ENCODE measurements at regions not wholly inside any gene's neighbourhood (a gene's known extent, or its start where the extent isn't known, plus 50 kb on each side); places are given as distances from the start of the nearest gene placed in this dataset.

- H2AFZ ChIP-seq (ENCODE audit: low read depth, low read length) = no peak overlapping the region
- H3K27me3 ChIP-seq (ENCODE audit: insufficient read depth, low read depth, low read length) = no peaks in the 10 kb centered on the region
- H3K9me3 ChIP-seq (ENCODE audit: low read length) = no peaks in the 10 kb centered on the region
- H3F3A ChIP-seq (ENCODE audit: insufficient read depth, low read length, poor library complexity, severe bottlenecking) = no peaks in the 10 kb centered on the region
- no peaks in the 10 kb centered on the region for H3K9me2 ChIP-seq (ENCODE audit: insufficient read depth, low read length)
- H4K20me1 ChIP-seq (ENCODE audit: insufficient read depth) = no peaks in the 10 kb centered on the region
- no peak overlapping the region for H3K27ac ChIP-seq (ENCODE audit: low read length)
- no peak for TF ChIP-seq EP300 (conservative IDR thresholded peaks at IDR 0.05; ENCODE audit: poor library complexity, severe bottlenecking)
- TF ChIP-seq REST (IDR thresholded peaks at IDR 0.05; ENCODE audit: borderline replicate concordance) = no peak
- TF ChIP-seq RAD21 (conservative IDR thresholded peaks at IDR 0.05) = no peak
- no peak for TF ChIP-seq SMC3 (conservative IDR thresholded peaks at IDR 0.05; ENCODE audit: poor library complexity)
- TF ChIP-seq EZH2 (IDR thresholded peaks at IDR 0.05; ENCODE audit: borderline replicate concordance, insufficient read depth, low read length, poor library complexity, severe bottlenecking) = no peak
- TF ChIP-seq POLR2AphosphoS5 (IDR thresholded peaks at IDR 0.05) = no peak
- no peak for TF ChIP-seq CTCF (IDR thresholded peaks at IDR 0.05; ENCODE audit: poor library complexity, severe bottlenecking)
- no peak for TF ChIP-seq MXI1 (conservative IDR thresholded peaks at IDR 0.05; ENCODE audit: poor library complexity, severe bottlenecking)
- TF ChIP-seq TAF1 (IDR thresholded peaks at IDR 0.05; ENCODE audit: low read depth) = no peak
- H3K79me2 ChIP-seq (replicated peaks; ENCODE audit: insufficient read depth, low read length) = no peaks in the 10 kb centered on the region
- no peak overlapping the region for H3K4me2 ChIP-seq (ENCODE audit: low read length)
- no peak overlapping the region for H3K9ac ChIP-seq (ENCODE audit: low read length)
- no peaks in the 10 kb centered on the region for H3K36me3 ChIP-seq (ENCODE audit: insufficient read depth, low read length)
- H3K4me3 ChIP-seq (ENCODE audit: low read length) = no peak overlapping the region
These were observed 1240.7 kb upstream of the WWC1 start for GRCh38 chr5:167050568-167051401.

GRCh38 chr5:167051402-167051768, 1240.1 kb upstream of the WWC1 start:
- H3K4me2 ChIP-seq (ENCODE audit: low read length) = no peak overlapping the region
- no peaks in the 10 kb centered on the region for H3K27me3 ChIP-seq (ENCODE audit: insufficient read depth, low read depth, low read length)
- H3K27ac ChIP-seq (ENCODE audit: low read length) = no peak overlapping the region
- no peaks in the 10 kb centered on the region for H4K20me1 ChIP-seq (ENCODE audit: insufficient read depth)
- TF ChIP-seq RAD21 (conservative IDR thresholded peaks at IDR 0.05) (no peak), TAF1 (IDR thresholded peaks at IDR 0.05; ENCODE audit: low read depth) (no peak), EP300 (conservative IDR thresholded peaks at IDR 0.05; ENCODE audit: poor library complexity, severe bottlenecking) (no peak), EZH2 (IDR thresholded peaks at IDR 0.05; ENCODE audit: borderline replicate concordance, insufficient read depth, low read length, poor library complexity, severe bottlenecking) (no peak), POLR2AphosphoS5 (IDR thresholded peaks at IDR 0.05) (no peak)
- H3F3A ChIP-seq (ENCODE audit: insufficient read depth, low read length, poor library complexity, severe bottlenecking) = no peaks in the 10 kb centered on the region
- no peaks in the 10 kb centered on the region for H3K79me2 ChIP-seq (replicated peaks; ENCODE audit: insufficient read depth, low read length)
- H3K36me3 ChIP-seq (ENCODE audit: insufficient read depth, low read length) = no peaks in the 10 kb centered on the region
- H3K4me3 ChIP-seq (ENCODE audit: low read length) = no peak overlapping the region
- no peaks in the 10 kb centered on the region for H3K9me2 ChIP-seq (ENCODE audit: insufficient read depth, low read length)
- H2AFZ ChIP-seq (ENCODE audit: low read depth, low read length) = no peak overlapping the region
- H3K9me3 ChIP-seq (ENCODE audit: low read length) = no peaks in the 10 kb centered on the region
- no peak overlapping the region for H3K9ac ChIP-seq (ENCODE audit: low read length)
